ENCODE measurements at regions not wholly inside any gene's neighbourhood (a gene's known extent, or its start where the extent isn't known, plus 50 kb on each side); places are given as distances from the start of the nearest gene placed in this dataset.
"Not testable (repeated sequence)": the region's sequence is repeated elsewhere in the genome, so short reads cannot be mapped to it uniquely, and the experiment has no call there.

- Mint-ChIP-seq H3K4me3 (no peak overlapping the region), H3K9me3 (peaks cover 4 to 18% of the 10 kb centered on the region in 2 donors), H3K4me1 (peaks cover 12% of the 10 kb centered on the region), H3K27ac (peak overlapping the region in 1 of 2 donors; percentile 42), H3K27me3 (peaks cover 52% of the 10 kb centered on the region)
- no peak for DNase-seq
- ATAC-seq: no peak
These were observed 68.8 kb upstream of the IYD start for GRCh38 chr6:150299873-150300485.

- Mint-ChIP-seq H3K4me1 (peaks cover 12% of the 10 kb centered on the region), H3K9me3 (peaks cover 4 to 10% of the 10 kb centered on the region in 2 donors), H3K27me3 (peaks cover 54% of the 10 kb centered on the region), H3K4me3 (no peak overlapping the region), H3K27ac (no peak overlapping the region)
- DNase-seq (no peak), ATAC-seq (peak; percentile 92)
These were observed 66.8 kb upstream of the IYD start for GRCh38 chr6:150301846-150302519.

DNA sequence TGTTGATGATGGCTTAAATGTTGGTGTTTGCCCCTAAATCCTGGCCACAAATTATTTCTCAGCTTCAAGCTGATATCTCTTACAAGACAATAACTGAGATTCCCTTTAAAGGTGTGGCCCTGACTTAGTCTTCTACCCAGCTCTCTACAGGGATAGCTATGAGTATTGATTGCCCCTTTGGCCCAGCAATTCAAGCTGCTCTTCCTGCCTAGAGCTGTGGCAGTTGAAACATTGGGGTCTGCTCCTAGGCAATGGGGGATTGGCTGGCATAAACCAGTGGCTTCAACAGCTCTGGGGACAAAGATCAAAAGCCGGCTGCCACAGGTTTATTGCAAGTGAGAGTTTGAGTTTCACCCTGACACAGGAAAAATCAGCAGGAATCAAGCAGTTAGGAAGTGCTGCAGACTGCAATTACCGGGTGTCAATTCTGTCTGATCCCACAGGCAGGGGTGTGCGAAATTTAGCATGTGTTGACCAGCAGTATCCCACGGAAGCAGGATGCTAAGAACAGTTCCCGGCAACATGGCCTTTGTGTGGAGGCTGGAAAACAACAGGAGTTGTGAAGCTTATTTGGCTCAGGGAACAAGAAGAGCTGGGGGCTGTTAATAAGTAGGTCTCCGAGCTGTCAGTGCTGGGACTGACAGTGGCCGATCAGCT is 66.2 kb upstream of the IYD start:
- H3K27ac Mint-ChIP-seq: no peak overlapping the region
- peaks cover 60% of the 10 kb centered on the region for H3K27me3 Mint-ChIP-seq
- peaks cover 2 to 6% of the 10 kb centered on the region in 2 donors for H3K9me3 Mint-ChIP-seq
- peak; percentile 63 for ATAC-seq
- H3K4me1 Mint-ChIP-seq: peaks cover 12% of the 10 kb centered on the region
- no peak overlapping the region for H3K4me3 Mint-ChIP-seq
- DNase-seq: no peak

- Mint-ChIP-seq H3K27me3 (peaks cover 59% of the 10 kb centered on the region), H3K27ac (no peak overlapping the region), H3K4me1 (peaks cover 12% of the 10 kb centered on the region), H3K4me3 (no peak overlapping the region), H3K9me3 (peaks cover 0 to under 1% of the 10 kb centered on the region in 2 donors)
- no peak for DNase-seq
- ATAC-seq: no peak
These were observed 65.6 kb upstream of the IYD start for GRCh38 chr6:150303256-150303655.

GRCh38 chr6:150304429-150304828 is 64.4 kb upstream of the IYD start:
- no peak overlapping the region for H3K27ac Mint-ChIP-seq
- no peaks in the 10 kb centered on the region for H3K9me3 Mint-ChIP-seq
- ATAC-seq (no peak), DNase-seq (no peak)
- no peak overlapping the region for H3K4me3 Mint-ChIP-seq
- H3K4me1 Mint-ChIP-seq: peaks cover 12% of the 10 kb centered on the region
- peaks cover 69% of the 10 kb centered on the region for H3K27me3 Mint-ChIP-seq

GRCh38 chr6:150306290-150306689 is 62.5 kb upstream of the IYD start:
- ATAC-seq (no peak), DNase-seq (no peak)
- no peaks in the 10 kb centered on the region for H3K9me3 Mint-ChIP-seq
- H3K27ac Mint-ChIP-seq: no peak overlapping the region
- H3K4me3 Mint-ChIP-seq: no peak overlapping the region
- H3K4me1 Mint-ChIP-seq: peaks cover 24% of the 10 kb centered on the region
- peaks cover 75% of the 10 kb centered on the region for H3K27me3 Mint-ChIP-seq

- Mint-ChIP-seq H3K27ac (no peak overlapping the region), H3K4me1 (peaks cover 19% of the 10 kb centered on the region), H3K27me3 (peaks cover 73% of the 10 kb centered on the region), H3K4me3 (no peak overlapping the region), H3K9me3 (no peaks in the 10 kb centered on the region)
- DNase-seq (no peak), ATAC-seq (no peak)
These were observed 61.3 kb upstream of the IYD start for GRCh38 chr6:150307520-150307919.

- ATAC-seq: no peak
These were observed 59.8 kb upstream of the IYD start for GRCh38 chr6:150308812-150309645.

GRCh38 chr6:150310539-150310938 is 58.3 kb upstream of the IYD start:
- ATAC-seq (peak; percentile 45), DNase-seq (no peak)
- H3K4me1 Mint-ChIP-seq: peaks cover 17% of the 10 kb centered on the region
- no peak overlapping the region for H3K27ac Mint-ChIP-seq
- H3K9me3 Mint-ChIP-seq: no peaks in the 10 kb centered on the region
- peaks cover 82% of the 10 kb centered on the region for H3K27me3 Mint-ChIP-seq
- H3K4me3 Mint-ChIP-seq: no peak overlapping the region

More at GRCh38 chr6:150308812-150309645, 59.8 kb upstream of the IYD start:
- Mint-ChIP-seq H3K4me3 (no peak overlapping the region), H3K9me3 (no peaks in the 10 kb centered on the region), H3K27me3 (peaks cover 78% of the 10 kb centered on the region), H3K4me1 (peaks cover 17% of the 10 kb centered on the region), H3K27ac (peak overlapping the region in 1 of 2 donors; percentile 23)
- no peak for DNase-seq

DNA sequence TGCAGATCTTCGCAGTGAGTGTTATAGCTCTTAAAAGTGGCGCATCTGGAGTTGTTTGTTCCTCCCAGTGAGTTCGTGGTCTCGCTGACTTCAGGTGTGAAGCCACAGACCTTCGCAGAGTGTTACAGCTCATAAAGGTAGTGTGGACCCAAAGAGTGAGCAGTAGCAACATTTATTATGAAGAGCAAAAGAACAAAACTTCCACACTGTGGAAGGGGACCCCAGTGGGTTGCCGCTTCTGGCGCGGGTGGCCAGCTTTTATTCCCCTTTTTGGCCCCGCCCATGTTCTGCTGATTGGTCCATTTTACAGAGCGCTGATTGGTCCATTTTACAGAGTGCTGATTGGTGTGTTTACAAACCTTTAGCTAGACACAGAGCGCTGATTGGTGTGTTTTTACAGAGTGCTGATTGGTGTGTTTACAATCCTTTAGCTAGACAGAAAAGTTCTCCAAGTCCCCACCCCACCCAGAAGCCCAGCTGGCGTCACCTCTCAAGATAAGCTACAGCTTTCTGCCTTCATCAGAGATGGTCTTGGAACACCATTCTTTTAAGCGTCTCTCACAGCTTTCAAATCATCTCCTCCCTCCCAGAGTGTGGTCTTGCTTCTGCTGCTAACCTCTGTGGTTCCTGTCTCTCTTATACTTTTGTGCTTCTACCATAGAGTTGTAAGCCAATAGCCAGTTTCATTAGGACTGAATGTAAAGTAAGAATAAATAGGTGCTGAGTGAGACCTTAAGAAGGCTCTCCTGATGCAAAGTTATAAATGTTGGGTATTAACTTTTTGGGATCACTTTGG is 57.5 kb upstream of the IYD start:
- DNase-seq: peak; percentile 13 to 16
- H3K4me3 Mint-ChIP-seq, H3K9me3 Mint-ChIP-seq, H3K27ac Mint-ChIP-seq, ATAC-seq: not testable (repeated sequence)
- Mint-ChIP-seq H3K27me3 (peaks cover 85% of the 10 kb centered on the region), H3K4me1 (peaks cover 17% of the 10 kb centered on the region)

DNA sequence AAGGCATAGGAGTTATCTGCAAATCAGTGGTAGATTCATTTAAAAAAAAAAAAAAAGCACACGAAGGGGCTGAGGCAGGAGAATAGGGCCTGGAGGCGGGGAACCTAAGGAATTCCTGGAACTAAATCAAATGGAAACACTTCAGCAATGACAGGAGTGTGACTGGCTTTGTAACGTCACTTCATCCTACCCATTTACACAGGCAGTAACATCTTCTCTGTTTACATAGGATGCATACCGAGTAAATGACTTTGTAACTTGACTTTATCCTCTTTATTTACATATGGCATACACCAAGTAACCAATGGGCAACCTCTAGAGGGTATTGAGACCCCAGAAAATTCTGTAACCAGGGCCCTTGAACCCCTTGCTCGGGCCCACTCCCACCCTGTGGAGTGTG is 56.4 kb upstream of the IYD start:
- H3K4me1 Mint-ChIP-seq: peaks cover 17% of the 10 kb centered on the region
- H3K27ac Mint-ChIP-seq: no peak overlapping the region
- peaks cover 78% of the 10 kb centered on the region for H3K27me3 Mint-ChIP-seq
- no peaks in the 10 kb centered on the region for H3K9me3 Mint-ChIP-seq
- ATAC-seq: no peak
- DNase-seq: no peak
- H3K4me3 Mint-ChIP-seq: no peak overlapping the region

GRCh38 chr6:150312844-150313584 is 55.8 kb upstream of the IYD start:
- Mint-ChIP-seq H3K9me3 (no peaks in the 10 kb centered on the region), H3K4me3 (no peak overlapping the region)
- no peak for ATAC-seq

GRCh38 chr6:150313781-150314180 is 55.0 kb upstream of the IYD start:
- Mint-ChIP-seq H3K27ac (peak overlapping the region in 1 of 2 donors; percentile 54), H3K4me1 (peaks cover 17% of the 10 kb centered on the region), H3K27me3 (peaks cover 65% of the 10 kb centered on the region), H3K4me3 (no peak overlapping the region), H3K9me3 (no peaks in the 10 kb centered on the region)
- DNase-seq (no peak), ATAC-seq (no peak)

More at GRCh38 chr6:150312844-150313584, 55.8 kb upstream of the IYD start:
- Mint-ChIP-seq H3K4me1 (peaks cover 17% of the 10 kb centered on the region), H3K27me3 (peaks cover 72% of the 10 kb centered on the region), H3K27ac (no peak overlapping the region)
- no peak for DNase-seq
